ENCODE measurements at regions not wholly inside any gene's neighbourhood (a gene's known extent, or its start where the extent isn't known, plus 50 kb on each side); places are given as distances from the start of the nearest gene placed in this dataset.
"Not testable (repeated sequence)": the region's sequence is repeated elsewhere in the genome, so short reads cannot be mapped to it uniquely, and the experiment has no call there.

- TF ChIP-seq CHD2 (IDR thresholded peaks at IDR 0.05; ENCODE audit: low read length): no peak
- no peak for TF ChIP-seq TBP (IDR thresholded peaks at IDR 0.05; ENCODE audit: low read depth, low read length)
- TF ChIP-seq ATF2 (IDR thresholded peaks at IDR 0.05; ENCODE audit: low read length): no peak
- TF ChIP-seq BACH1 (IDR thresholded peaks at IDR 0.05; ENCODE audit: low read length): no peak
- TF ChIP-seq POLR2AphosphoS5 (IDR thresholded peaks at IDR 0.05; ENCODE audit: low read depth, low read length): no peak
Observed at GRCh38 chrY:9265551-9265950, 71.7 kb upstream of the TSPY4 start (continued).

- H3K4me1 ChIP-seq (replicated peaks in 1 of 4; ENCODE audit: control insufficient read depth in 3 of 4, insufficient read depth in 4 of 4, low read length in 3 of 4); H2AK5ac ChIP-seq (ENCODE audit: low read depth, low read length); H3K18ac ChIP-seq (ENCODE audit: extremely low read depth, low read length); H2AFZ ChIP-seq (ENCODE audit: low read length); H3K79me1 ChIP-seq (ENCODE audit: low read depth, low read length); H4K91ac ChIP-seq (replicated peaks; ENCODE audit: insufficient read length, low read length); H3K79me2 ChIP-seq (ENCODE audit: control insufficient read depth in 1 of 2, insufficient read depth in 2 of 2, low read length in 2 of 2); H4K5ac ChIP-seq (ENCODE audit: insufficient read length, low read depth, low read length); H2BK120ac ChIP-seq (replicated peaks; ENCODE audit: low read depth, low read length); H3K56ac ChIP-seq (replicated peaks; ENCODE audit: insufficient read length, low read depth, low read length); DNase-seq (ENCODE audit: low read depth in 1 of 2, low spot score in 2 of 2); H3K23me2 ChIP-seq (ENCODE audit: low read depth, low read length); H2BK20ac ChIP-seq (ENCODE audit: low read length); CTCF ChIA-PET (ENCODE audit: partially characterized antibody); H3K27me3 ChIP-seq (replicated peaks in 1 of 4; ENCODE audit: control insufficient read depth in 3 of 4, extremely low read depth in 1 of 4, insufficient read depth in 3 of 4, low read length in 3 of 4); H3K4me3 ChIP-seq (ENCODE audit: extremely low read depth in 1 of 4, insufficient read depth in 2 of 4, low read depth in 3 of 4, low read length in 4 of 4); H3K4me2 ChIP-seq (ENCODE audit: insufficient read depth in 1 of 2, low read depth in 2 of 2, low read length in 2 of 2); H3K23ac ChIP-seq (ENCODE audit: insufficient read length); H4K20me1 ChIP-seq (replicated peaks in 1 of 2; ENCODE audit: control insufficient read depth in 1 of 2, insufficient read depth in 2 of 2, low read length in 2 of 2); H3K4ac ChIP-seq (replicated peaks; ENCODE audit: insufficient read length, low read depth, low read length); POLR2A ChIA-PET (ENCODE audit: partially characterized antibody); H2BK5ac ChIP-seq (ENCODE audit: low read depth, low read length); H3K14ac ChIP-seq (ENCODE audit: insufficient read length); H4K8ac ChIP-seq (ENCODE audit: extremely low read depth, insufficient read depth, low read length); H3K9ac ChIP-seq (replicated peaks in 1 of 4; ENCODE audit: extremely low read depth in 1 of 4, low read depth in 3 of 4, low read length in 3 of 4); FAIRE-seq; H2BK12ac ChIP-seq (ENCODE audit: low read depth, low read length); H3K27ac ChIP-seq (ENCODE audit: low read depth, low read length); H3K36me3 ChIP-seq (ENCODE audit: control insufficient read depth in 2 of 4, insufficient read depth in 4 of 4, low read length in 3 of 4); H2BK15ac ChIP-seq (ENCODE audit: low read length): not testable (repeated sequence)
- 92% methylated on average over 2 of the region's 3 CpGs; no CpG with 5 or more reads in 1 of the 2 experiments for WGBS, 2 experiments (ENCODE audit: extremely low coverage in 1 of 2, insufficient coverage in 1 of 2, insufficient read length in 1 of 2, insufficient replicate concordance in 2 of 2, low coverage in 1 of 2, low lambda C conversion rate in 2 of 2, missing lambda C conversion rate in 1 of 2)
- peaks cover 0 to 43% of the 10 kb centered on the region in 2 experiments; a peak in 3 of 4 replicates for H3K9me3 ChIP-seq (ENCODE audit: insufficient read depth in 2 of 2, low read depth in 1 of 2, low read length in 1 of 2)
Observed at GRCh38 chrY:9270351-9270750, 66.9 kb upstream of the TSPY4 start.
